SK-N-SH treated with all-trans-retinoic acid at 6 μM for 48 hours (cell line): ENCODE measurements at regions not wholly inside any gene's neighbourhood (a gene's known extent, or its start where the extent isn't known, plus 50 kb on each side); places are given as distances from the start of the nearest gene placed in this dataset.

Source experiments
- ATAC-seq: fragments of 200-7000 bp; cut with Tn5 transposase; 3 replicates; pipeline ENCODE4 v1.9.1; 2020; ENCODE audit warnings: mild to moderate bottlenecking, moderate library complexity
- ARNTL ChIP-seq: fragments of 450-650 bp; formaldehyde crosslinking; IDR thresholded peaks from 2 replicates; pipeline ENCODE4 v1.5.0; 2020; ENCODE audit warnings: low read depth, mild to moderate bottlenecking, moderate library complexity, borderline replicate concordance
- BACH2 ChIP-seq: fragments of 250-450 bp; sonication (Bioruptor Pico); IDR thresholded peaks from 2 replicates; pipeline ENCODE4 v1.9.0; 2021; ENCODE audit warnings: mild to moderate bottlenecking, borderline replicate concordance
- CREB5 ChIP-seq: fragments of 250-450 bp; sonication (Bioruptor Pico); IDR thresholded peaks from 2 replicates; pipeline ENCODE4 v1.5.1; 2020; ENCODE audit warnings: low read depth, mild to moderate bottlenecking, moderate library complexity
- ESRRG ChIP-seq: fragments of 250-450 bp; sonication (Bioruptor Pico); IDR thresholded peaks from 2 replicates; pipeline ENCODE4 v1.6.1; 2021; ENCODE audit warnings: mild to moderate bottlenecking
- GLIS3 ChIP-seq: fragments of 250-450 bp; sonication (Bioruptor Pico); IDR thresholded peaks from 2 replicates; pipeline ENCODE4 v1.5.0; 2020; ENCODE audit warnings: mild to moderate bottlenecking, moderate library complexity
- OSR1 ChIP-seq: fragments of 250-450 bp; sonication (Bioruptor Pico); IDR thresholded peaks from 2 replicates; pipeline ENCODE4 v1.8.0; 2022; ENCODE audit warnings: moderate library complexity, mild to moderate bottlenecking, inconsistent platforms
- PATZ1 ChIP-seq: fragments of 250-450 bp; sonication (Bioruptor Pico); IDR thresholded peaks from 2 replicates; pipeline ENCODE4 v1.8.0; 2020; ENCODE audit warnings: mild to moderate bottlenecking, moderate library complexity, borderline replicate concordance
- POU6F1 ChIP-seq: fragments of 250-450 bp; sonication (Bioruptor Pico); IDR thresholded peaks from 2 replicates; pipeline ENCODE4 v1.8.0; 2021; ENCODE audit warnings: low read depth, mild to moderate bottlenecking, moderate library complexity, borderline replicate concordance
- PPARA ChIP-seq: fragments of 250-450 bp; sonication (Bioruptor Pico); IDR thresholded peaks from 2 replicates; pipeline ENCODE4 v1.5.0; 2020; ENCODE audit warnings: mild to moderate bottlenecking, borderline replicate concordance
- RARB ChIP-seq: fragments of 250-450 bp; sonication (Bioruptor Pico); IDR thresholded peaks from 2 replicates; pipeline ENCODE4 v1.8.0; 2021; ENCODE audit warnings: mild to moderate bottlenecking, moderate library complexity
- SNAI2 ChIP-seq: fragments of 250-450 bp; sonication (Bioruptor Pico); IDR thresholded peaks from 2 replicates; pipeline ENCODE4 v1.5.0; 2020; ENCODE audit warnings: mild to moderate bottlenecking, moderate library complexity
- TCF4 ChIP-seq: fragments of 250-450 bp; sonication (Bioruptor Pico); IDR thresholded peaks from 2 replicates; pipeline ENCODE4 v1.8.0; 2021; ENCODE audit warnings: mild to moderate bottlenecking, moderate library complexity, borderline replicate concordance
- TOX ChIP-seq: fragments of 250-450 bp; sonication (Bioruptor Pico); IDR thresholded peaks from 2 replicates; pipeline ENCODE4 v1.8.0; 2021; ENCODE audit warnings: mild to moderate bottlenecking, moderate library complexity, borderline replicate concordance
- TSHZ2 ChIP-seq: fragments of 250-450 bp; sonication (Bioruptor Pico); IDR thresholded peaks from 2 replicates; pipeline ENCODE4 v1.5.0; 2020; ENCODE audit warnings: mild to moderate bottlenecking, moderate library complexity
- ZC3H10 ChIP-seq: fragments of 250-450 bp; sonication (Bioruptor Pico); IDR thresholded peaks from 2 replicates; pipeline ENCODE4 v1.5.1; 2021; ENCODE audit warnings: mild to moderate bottlenecking, moderate library complexity
- ZFP30 ChIP-seq: fragments of 450-650 bp; formaldehyde crosslinking; IDR thresholded peaks from 2 replicates; pipeline ENCODE4 v1.5.0; 2022; ENCODE audit warnings: mild to moderate bottlenecking, moderate library complexity
- ZNF565 ChIP-seq: fragments of 450-650 bp; formaldehyde crosslinking; conservative IDR thresholded peaks from 2 replicates; pipeline ENCODE4 v1.5.0; 2020; ENCODE audit warnings: low read depth, mild to moderate bottlenecking, moderate library complexity
- ZNF70 ChIP-seq: fragments of 450-650 bp; formaldehyde crosslinking; IDR thresholded peaks from 2 replicates; pipeline ENCODE4 v1.5.0; 2020; ENCODE audit warnings: mild to moderate bottlenecking, moderate library complexity
- ZNF8 ChIP-seq: fragments of 450-650 bp; formaldehyde crosslinking; IDR thresholded peaks from 2 replicates; pipeline ENCODE4 v1.5.0; 2020; ENCODE audit warnings: mild to moderate bottlenecking, moderate library complexity

GRCh38 chr7:33757563-33758165 lies 147.7 kb upstream of the BMPER start:
- ATAC-seq: peak; percentile 72
- TF ChIP-seq PATZ1: no peak

GRCh38 chr7:33760146-33760545 lies 145.2 kb upstream of the BMPER start:
- TF ChIP-seq ZFP30: no peak
- no peak for TF ChIP-seq ZC3H10 (CRISPR knock-in tag)
- no peak for TF ChIP-seq POU6F1 (CRISPR knock-in tag)
- no peak for TF ChIP-seq PATZ1
- TF ChIP-seq ZNF565 (CRISPR knock-in tag): no peak
- no peak for TF ChIP-seq BACH2
- no peak for TF ChIP-seq SNAI2 (CRISPR knock-in tag)
- TF ChIP-seq GLIS3 (CRISPR knock-in tag): no peak
- TF ChIP-seq TSHZ2: no peak
- no peak for TF ChIP-seq PPARA
- no peak for TF ChIP-seq OSR1 (CRISPR knock-in tag)
- TF ChIP-seq ARNTL: no peak

GRCh38 chr7:33760834-33761233 lies 144.5 kb upstream of the BMPER start:
- ATAC-seq: no peak
- no peak for TF ChIP-seq TCF4
- TF ChIP-seq ARNTL: no peak
- no peak for TF ChIP-seq CREB5
- no peak for TF ChIP-seq SNAI2 (CRISPR knock-in tag)
- no peak for TF ChIP-seq ZNF8 (CRISPR knock-in tag)
- no peak for TF ChIP-seq TSHZ2
- TF ChIP-seq ZNF70 (CRISPR knock-in tag): no peak
- no peak for TF ChIP-seq GLIS3 (CRISPR knock-in tag)
- no peak for TF ChIP-seq PPARA
- TF ChIP-seq ZNF565 (CRISPR knock-in tag): no peak
- no peak for TF ChIP-seq RARB (CRISPR knock-in tag)
- TF ChIP-seq ESRRG (CRISPR knock-in tag): no peak
- TF ChIP-seq BACH2: no peak
- TF ChIP-seq PATZ1: no peak
- TF ChIP-seq TOX (CRISPR knock-in tag): no peak
- TF ChIP-seq, all 23 proteins: peak for 0

More at GRCh38 chr7:33760146-33760545, 145.2 kb upstream of the BMPER start:
- ATAC-seq: no peak
